WTC11 (cell line): ENCODE measurements at regions not wholly inside any gene's neighbourhood (a gene's known extent, or its start where the extent isn't known, plus 50 kb on each side); places are given as distances from the start of the nearest gene placed in this dataset.

ENCODE experiments used
- ATAC-seq: fragments of 200-7000 bp; cut with Tn5 transposase; 2 replicates; pipeline ENCODE4 v1.10.0; 2021; ENCODE audit warnings: mild to moderate bottlenecking, moderate library complexity
- CTCF ChIA-PET: fragments of 300-600 bp; sonication (Branson Sonifier 250); formaldehyde crosslinking; loops from one replicate; lab custom pipeline; 2021; ENCODE audit warnings: antibody characterized with exemption; lab: Charles Lee
- POLR2A ChIA-PET: fragments of 350-600 bp; sonication (Branson Sonifier 250); formaldehyde crosslinking; loops from one replicate; lab custom pipeline; 2021; ENCODE audit warnings: antibody characterized with exemption; lab: Charles Lee
- DNase-seq: peaks from one replicate; pipeline ENCODE4 v3.0.0; 2021; ENCODE audit warnings: low spot score
- H3K27ac Mint-ChIP-seq: 2 replicates; pipeline ENCODE4 v1.8.0; 2021; ENCODE audit warnings: mixed read lengths
- H3K27me3 Mint-ChIP-seq: 2 replicates; pipeline ENCODE4 v1.8.0; 2021; ENCODE audit warnings: low read depth, mild to moderate bottlenecking, moderate library complexity, mixed read lengths
- H3K36me3 Mint-ChIP-seq: 2 replicates; pipeline ENCODE4 v1.8.0; 2021; ENCODE audit warnings: mixed read lengths
- H3K4me1 Mint-ChIP-seq: 2 replicates; pipeline ENCODE4 v1.8.0; 2022; ENCODE audit warnings: mixed read lengths
- H3K4me3 Mint-ChIP-seq: 2 replicates; pipeline ENCODE4 v1.8.0; 2021; ENCODE audit warnings: mild to moderate bottlenecking, moderate library complexity, mixed read lengths
- H3K9me3 Mint-ChIP-seq: 2 replicates; pipeline ENCODE4 v1.8.0; 2021; ENCODE audit warnings: mixed read lengths
- ATF1 ChIP-seq: sonication (generic); formaldehyde crosslinking; IDR thresholded peaks from 2 replicates; pipeline ENCODE4 v1.8.1; 2023; ENCODE audit warnings: mild to moderate bottlenecking, moderate library complexity, missing genetic modification reagents
- CBFB ChIP-seq: sonication (generic); formaldehyde crosslinking; IDR thresholded peaks from 2 replicates; pipeline ENCODE4 v1.8.1; 2022; ENCODE audit warnings: mild to moderate bottlenecking, low read depth, missing genetic modification reagents
- CDX4 ChIP-seq: fragments of 250-450 bp; sonication (Bioruptor Pico); IDR thresholded peaks from 2 replicates; pipeline ENCODE4 v1.9.0; 2021; ENCODE audit warnings: moderate library complexity, mild to moderate bottlenecking, inconsistent platforms, borderline replicate concordance
- CREB1 ChIP-seq: sonication (generic); formaldehyde crosslinking; IDR thresholded peaks from 2 replicates; pipeline ENCODE4 v1.8.0; 2023; ENCODE audit warnings: mild to moderate bottlenecking, missing genetic modification reagents
- CTCF ChIP-seq: fragments of 200-600 bp; IDR thresholded peaks from 2 replicates; pipeline ENCODE4 v1.8.0; 2022; ENCODE audit warnings: antibody characterized with exemption
- ELF4 ChIP-seq: sonication (generic); formaldehyde crosslinking; IDR thresholded peaks from 2 replicates; pipeline ENCODE4 v1.8.1; 2022; ENCODE audit warnings: low read depth, mild to moderate bottlenecking, moderate library complexity, missing genetic modification reagents
- ERG ChIP-seq: fragments of 250-450 bp; sonication (Bioruptor Pico); IDR thresholded peaks from 2 replicates; pipeline ENCODE4 v1.8.0; 2021; ENCODE audit warnings: mild to moderate bottlenecking
- FOXK1 ChIP-seq: sonication (generic); formaldehyde crosslinking; IDR thresholded peaks from 2 replicates; pipeline ENCODE4 v1.8.0; 2022; ENCODE audit warnings: mild to moderate bottlenecking, moderate library complexity, missing genetic modification reagents
- HMGA2 ChIP-seq: fragments of 250-450 bp; sonication (Bioruptor Pico); IDR thresholded peaks from 2 replicates; pipeline ENCODE4 v1.4.0; 2021; ENCODE audit warnings: mild to moderate bottlenecking, moderate library complexity
- IRF2 ChIP-seq: sonication (generic); formaldehyde crosslinking; IDR thresholded peaks from 2 replicates; pipeline ENCODE4 v1.8.0; 2022; ENCODE audit warnings: low read depth, missing genetic modification reagents, borderline replicate concordance
- JAZF1 ChIP-seq: fragments of 250-450 bp; sonication (Bioruptor Pico); IDR thresholded peaks from 2 replicates; pipeline ENCODE4 v1.9.0; 2021; ENCODE audit warnings: moderate library complexity, mild to moderate bottlenecking, inconsistent platforms
- KAT7 ChIP-seq: sonication (generic); formaldehyde crosslinking; IDR thresholded peaks from 2 replicates; pipeline ENCODE4 v1.8.1; 2023; ENCODE audit warnings: missing genetic modification reagents, mild to moderate bottlenecking, borderline replicate concordance
- MXD4 ChIP-seq: fragments of 250-450 bp; sonication (Bioruptor Pico); IDR thresholded peaks from 2 replicates; pipeline ENCODE4 v1.8.0; 2021; ENCODE audit warnings: mild to moderate bottlenecking, moderate library complexity, borderline replicate concordance
- NFATC4 ChIP-seq: fragments of 250-450 bp; sonication (Bioruptor Pico); IDR thresholded peaks from 2 replicates; pipeline ENCODE4 v1.9.0; 2021; ENCODE audit warnings: mild to moderate bottlenecking
- NR1H2 ChIP-seq: sonication (generic); formaldehyde crosslinking; IDR thresholded peaks from 2 replicates; pipeline ENCODE4 v1.9.0; 2021; ENCODE audit warnings: mild to moderate bottlenecking, moderate library complexity, missing genetic modification reagents
- PRRX2 ChIP-seq: fragments of 250-450 bp; sonication (Bioruptor Pico); IDR thresholded peaks from 2 replicates; pipeline ENCODE4 v1.8.0; 2021; ENCODE audit warnings: mild to moderate bottlenecking
- RORB ChIP-seq: fragments of 250-450 bp; sonication (Bioruptor Pico); IDR thresholded peaks from 2 replicates; pipeline ENCODE4 v1.9.0; 2021; ENCODE audit warnings: mild to moderate bottlenecking
- TCF7 ChIP-seq: sonication (generic); formaldehyde crosslinking; IDR thresholded peaks from 2 replicates; pipeline ENCODE4 v1.8.0; 2022; ENCODE audit warnings: mild to moderate bottlenecking, low read depth, missing genetic modification reagents, moderate library complexity
- TEAD1 ChIP-seq: sonication (generic); formaldehyde crosslinking; IDR thresholded peaks from 2 replicates; pipeline ENCODE4 v1.8.0; 2022; ENCODE audit warnings: mild to moderate bottlenecking, missing genetic modification reagents
- USF1 ChIP-seq: sonication (generic); formaldehyde crosslinking; IDR thresholded peaks from 2 replicates; pipeline ENCODE4 v1.8.0; 2022; ENCODE audit warnings: mild to moderate bottlenecking, missing genetic modification reagents
- ZBTB21 ChIP-seq: sonication (generic); formaldehyde crosslinking; IDR thresholded peaks from 2 replicates; pipeline ENCODE4 v1.8.1; 2023; ENCODE audit warnings: mild to moderate bottlenecking, missing genetic modification reagents, borderline replicate concordance
- ZNF232 ChIP-seq: sonication (generic); formaldehyde crosslinking; IDR thresholded peaks from 2 replicates; pipeline ENCODE4 v1.8.0; 2022; ENCODE audit warnings: mild to moderate bottlenecking, missing genetic modification reagents
- ZNF281 ChIP-seq: sonication (generic); formaldehyde crosslinking; IDR thresholded peaks from 2 replicates; pipeline ENCODE4 v1.8.0; 2023; ENCODE audit warnings: mild to moderate bottlenecking, missing genetic modification reagents
- ZNF416 ChIP-seq: fragments of 250-450 bp; sonication (Bioruptor Pico); IDR thresholded peaks from 2 replicates; pipeline ENCODE4 v1.9.0; 2021; ENCODE audit warnings: mild to moderate bottlenecking, inconsistent platforms
- TF ChIP-seq, protein P1 (sequence below): sonication (generic); formaldehyde crosslinking; IDR thresholded peaks from 2 replicates; pipeline ENCODE4 v1.8.1; 2023; ENCODE audit warnings: mild to moderate bottlenecking, missing genetic modification reagents
- TF ChIP-seq, protein P2 (sequence below): sonication (generic); formaldehyde crosslinking; IDR thresholded peaks from 2 replicates; pipeline ENCODE4 v1.8.1; 2023; ENCODE audit warnings: mild to moderate bottlenecking, missing genetic modification reagents

GRCh38 chr12:70074510-70074909, 168.7 kb upstream of the CNOT2 start:
- peaks cover 36% of the 10 kb centered on the region for H3K4me1 Mint-ChIP-seq
- peaks cover 9% of the 10 kb centered on the region; the same call in 1 of the 2 replicates for H3K36me3 Mint-ChIP-seq
- DNase-seq (no peak), ATAC-seq (peak; percentile 93)
- peaks cover 14% of the 10 kb centered on the region for H3K9me3 Mint-ChIP-seq
- peak overlapping the region; percentile 13; the same call in 1 of the 2 replicates for H3K27ac Mint-ChIP-seq
- CTCF ChIA-PET, result no interaction called here
- POLR2A ChIA-PET, result no interaction called here
- no peak overlapping the region for H3K4me3 Mint-ChIP-seq
- no peak for TF ChIP-seq USF1 (CRISPR knock-in tag)
- no peak for TF ChIP-seq PRRX2 (CRISPR knock-in tag)
- TF ChIP-seq KAT7 (CRISPR knock-in tag), result no peak
- TF ChIP-seq ZNF281 (CRISPR knock-in tag), result no peak
- TF ChIP-seq IRF2 (CRISPR knock-in tag), result no peak
- no peak for TF ChIP-seq NFATC4
- no peak for TF ChIP-seq HMGA2 (CRISPR knock-in tag)
- no peak for TF ChIP-seq TEAD1 (CRISPR knock-in tag)
- TF ChIP-seq CDX4 (CRISPR knock-in tag), result no peak
- no peak for TF ChIP-seq ZNF232
- TF ChIP-seq MXD4 (CRISPR knock-in tag), result no peak
- TF ChIP-seq, protein P1, sequence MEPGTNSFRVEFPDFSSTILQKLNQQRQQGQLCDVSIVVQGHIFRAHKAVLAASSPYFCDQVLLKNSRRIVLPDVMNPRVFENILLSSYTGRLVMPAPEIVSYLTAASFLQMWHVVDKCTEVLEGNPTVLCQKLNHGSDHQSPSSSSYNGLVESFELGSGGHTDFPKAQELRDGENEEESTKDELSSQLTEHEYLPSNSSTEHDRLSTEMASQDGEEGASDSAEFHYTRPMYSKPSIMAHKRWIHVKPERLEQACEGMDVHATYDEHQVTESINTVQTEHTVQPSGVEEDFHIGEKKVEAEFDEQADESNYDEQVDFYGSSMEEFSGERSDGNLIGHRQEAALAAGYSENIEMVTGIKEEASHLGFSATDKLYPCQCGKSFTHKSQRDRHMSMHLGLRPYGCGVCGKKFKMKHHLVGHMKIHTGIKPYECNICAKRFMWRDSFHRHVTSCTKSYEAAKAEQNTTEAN, result no peak
- no peak for TF ChIP-seq CTCF
- no peak for TF ChIP-seq NR1H2 (CRISPR knock-in tag)
- TF ChIP-seq RORB (CRISPR knock-in tag), result no peak
- TF ChIP-seq ATF1 (CRISPR knock-in tag), result no peak
- no peak for TF ChIP-seq CBFB
- no peaks in the 10 kb centered on the region for H3K27me3 Mint-ChIP-seq

DNA sequence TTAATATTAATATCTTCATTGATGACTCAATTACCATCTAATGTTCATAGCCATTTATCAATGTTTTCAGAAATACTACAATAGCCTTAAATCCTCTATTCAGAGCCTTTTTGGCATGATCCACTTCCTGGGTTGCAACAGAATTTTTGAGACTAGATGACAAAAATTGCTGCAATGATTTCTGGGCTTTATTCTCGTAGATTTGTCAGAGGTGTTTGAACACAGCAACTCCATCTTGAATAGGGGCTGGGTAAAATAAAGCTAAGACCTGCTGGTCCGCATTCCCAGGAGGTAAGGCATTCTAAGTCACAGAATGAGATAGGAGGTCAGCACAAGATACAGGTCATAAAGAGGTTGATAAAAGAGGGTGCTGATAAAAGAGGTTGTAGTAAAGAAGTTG, 165.8 kb upstream of the CNOT2 start:
- no peaks in the 10 kb centered on the region for H3K27me3 Mint-ChIP-seq
- no peak for TF ChIP-seq ZNF416
- no peak for TF ChIP-seq TCF7 (CRISPR knock-in tag)
- TF ChIP-seq JAZF1 (CRISPR knock-in tag), result no peak
- no peak for TF ChIP-seq TEAD1 (CRISPR knock-in tag)
- no peak for TF ChIP-seq ELF4 (CRISPR knock-in tag)
- no peak for TF ChIP-seq ZBTB21
- no peak for TF ChIP-seq CREB1
- no peak for TF ChIP-seq ERG (CRISPR knock-in tag)
- TF ChIP-seq FOXK1 (CRISPR knock-in tag), result no peak
- TF ChIP-seq ZNF232, result no peak
- TF ChIP-seq, protein P2, sequence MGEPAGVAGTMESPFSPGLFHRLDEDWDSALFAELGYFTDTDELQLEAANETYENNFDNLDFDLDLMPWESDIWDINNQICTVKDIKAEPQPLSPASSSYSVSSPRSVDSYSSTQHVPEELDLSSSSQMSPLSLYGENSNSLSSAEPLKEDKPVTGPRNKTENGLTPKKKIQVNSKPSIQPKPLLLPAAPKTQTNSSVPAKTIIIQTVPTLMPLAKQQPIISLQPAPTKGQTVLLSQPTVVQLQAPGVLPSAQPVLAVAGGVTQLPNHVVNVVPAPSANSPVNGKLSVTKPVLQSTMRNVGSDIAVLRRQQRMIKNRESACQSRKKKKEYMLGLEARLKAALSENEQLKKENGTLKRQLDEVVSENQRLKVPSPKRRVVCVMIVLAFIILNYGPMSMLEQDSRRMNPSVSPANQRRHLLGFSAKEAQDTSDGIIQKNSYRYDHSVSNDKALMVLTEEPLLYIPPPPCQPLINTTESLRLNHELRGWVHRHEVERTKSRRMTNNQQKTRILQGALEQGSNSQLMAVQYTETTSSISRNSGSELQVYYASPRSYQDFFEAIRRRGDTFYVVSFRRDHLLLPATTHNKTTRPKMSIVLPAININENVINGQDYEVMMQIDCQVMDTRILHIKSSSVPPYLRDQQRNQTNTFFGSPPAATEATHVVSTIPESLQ (CRISPR knock-in tag), result no peak
- TF ChIP-seq, protein P1, result no peak

More for the DNA sequence above, 165.8 kb upstream of the CNOT2 start:
- Mint-ChIP-seq H3K36me3 (peaks cover 11% of the 10 kb centered on the region), H3K4me1 (peaks cover 22% of the 10 kb centered on the region), H3K4me3 (no peak overlapping the region), H3K27ac (no peak overlapping the region), H3K9me3 (peaks cover 22% of the 10 kb centered on the region)
- POLR2A ChIA-PET, result no interaction called here
- ATAC-seq (no peak), DNase-seq (no peak)
- CTCF ChIA-PET, result no interaction called here
